SK-N-SH (cell line): ENCODE measurements at regions not wholly inside any gene's neighbourhood (a gene's known extent, or its start where the extent isn't known, plus 50 kb on each side); places are given as distances from the start of the nearest gene placed in this dataset.

Experiments
- CTCF ChIA-PET: fragments of 300-600, 350-600 bp; formaldehyde crosslinking; extraction: SDS; loops from one replicate; lab custom pipeline; 2021; lab: Yijun Ruan, JAX
- POLR2A ChIA-PET: fragments of 350-600 bp; sonication (Branson Sonifier 250); formaldehyde crosslinking; extraction: SDS; loops from one replicate; lab custom pipeline; 2020; ENCODE audit warnings: antibody characterized with exemption, inconsistent platforms; lab: Yijun Ruan, JAX
- DNase-seq: peaks from one replicate; pipeline ENCODE4 v3.0.0; 2012
- H2AFZ ChIP-seq: fragments of 200-600 bp; sonication (generic); 2 replicates; pipeline ENCODE4 v1.8.1; 2016; ENCODE audit warnings: antibody characterized with exemption, mild to moderate bottlenecking, low read depth
- H3F3A ChIP-seq: fragments of 200-600 bp; sonication (generic); replicated peaks from 2 replicates; pipeline ENCODE3; 2016; ENCODE audit warnings: antibody characterized with exemption, mild to moderate bottlenecking; ENCODE audit not compliant: insufficient read depth
- H3K27ac ChIP-seq, 2 experiments: fragments of 200-500 bp in 1 of 2; fragments of 200-600 bp in 1 of 2; sonication (Bioruptor generic) in 1 of 2; sonication (generic), shearing (Covaris generic) in 1 of 2; 2 replicates each; pipeline versions ENCODE4 v1.5.1 to v1.6.1; 2014 to 2016; ENCODE audit warnings: low read depth in 2 of 2, inconsistent platforms in 1 of 2, low read length in 1 of 2, mild to moderate bottlenecking in 1 of 2, mixed read lengths in 1 of 2
- H3K27me3 ChIP-seq: fragments of 200-600 bp; sonication (generic), shearing (Covaris generic); 2 replicates; pipeline ENCODE4 v1.6.1; 2016; ENCODE audit warnings: mixed run types; ENCODE audit not compliant: insufficient read depth
- H3K36me3 ChIP-seq, 2 experiments: fragments of 200-500 bp in 1 of 2; fragments of 200-600 bp in 1 of 2; sonication (Bioruptor generic) in 1 of 2; sonication (generic) in 1 of 2; replicated peaks in 1 of 2; 2 replicates each; pipeline versions ENCODE3 to v1.5.1; 2014 to 2016; ENCODE audit warnings: low read length in 1 of 2, mild to moderate bottlenecking in 1 of 2; ENCODE audit not compliant: insufficient read depth in 2 of 2, control insufficient read depth in 1 of 2
- H3K4me1 ChIP-seq, 2 experiments: fragments of 200-500 bp in 1 of 2; fragments of 200-600 bp in 1 of 2; sonication (Bioruptor generic) in 1 of 2; sonication (generic), shearing (Covaris generic) in 1 of 2; 2 replicates each; pipeline versions ENCODE4 v1.5.1 to v1.6.1; 2014 to 2016; ENCODE audit warnings: low read depth in 1 of 2, low read length in 1 of 2, mixed run types in 1 of 2; ENCODE audit not compliant: insufficient read depth in 2 of 2, control insufficient read depth in 1 of 2
- H3K4me2 ChIP-seq: fragments of 200-600 bp; sonication (generic), shearing (Covaris generic); 2 replicates; pipeline ENCODE4 v1.6.1; 2017; ENCODE audit warnings: mixed run types
- H3K4me3 ChIP-seq, 2 experiments: fragments of 200-500 bp in 1 of 2; fragments of 200-600 bp in 1 of 2; sonication (Bioruptor generic) in 1 of 2; sonication (generic), shearing (Covaris generic) in 1 of 2; 2 replicates each; pipeline versions ENCODE4 v1.5.1 to v1.8.1; 2014 to 2016; ENCODE audit warnings: low read depth in 2 of 2, inconsistent platforms in 1 of 2, low read length in 1 of 2, mild to moderate bottlenecking in 1 of 2, mixed read lengths in 1 of 2, moderate library complexity in 1 of 2
- H3K79me2 ChIP-seq: fragments of 200-600 bp; sonication (generic); 2 replicates; pipeline ENCODE4 v1.8.1; 2017; ENCODE audit warnings: mild to moderate bottlenecking; ENCODE audit not compliant: insufficient read depth
- H3K9ac ChIP-seq: fragments of 200-600 bp; sonication (generic); 2 replicates; pipeline ENCODE4 v1.6.1; 2017; ENCODE audit warnings: mixed run types
- H3K9me2 ChIP-seq: fragments of 200-600 bp; sonication (generic); 2 replicates; pipeline ENCODE4 v1.6.1; 2017; ENCODE audit warnings: mixed run types
- H3K9me3 ChIP-seq: fragments of 200-600 bp; sonication (generic); 2 replicates; pipeline ENCODE4 v1.6.1; 2017; ENCODE audit warnings: mixed run types, mild to moderate bottlenecking, moderate library complexity
- H4K20me1 ChIP-seq: fragments of 200-600 bp; sonication (generic); 2 replicates; pipeline ENCODE4 v1.6.1; 2017; ENCODE audit warnings: mild to moderate bottlenecking, mixed run types; ENCODE audit not compliant: insufficient read depth
- CHD2 ChIP-seq: fragments of 150-350 bp; IDR thresholded peaks from 2 replicates; pipeline ENCODE4 v1.6.1; 2018; ENCODE audit warnings: low read length; ENCODE audit not compliant: partially characterized antibody
- CTCF ChIP-seq: fragments of 200-600 bp; sonication (generic); IDR thresholded peaks from 2 replicates; pipeline ENCODE4 v1.6.1; 2017; ENCODE audit warnings: antibody characterized with exemption, mild to moderate bottlenecking, moderate library complexity
- ELF1 ChIP-seq: IDR thresholded peaks from 2 replicates; pipeline ENCODE4 v1.4.0; 2012
- EP300 ChIP-seq, 2 experiments: IDR thresholded peaks; 2 replicates each; pipeline versions ENCODE4 v1.4.0 to v1.6.1; 2012; ENCODE audit warnings: borderline replicate concordance in 1 of 2, low read depth in 1 of 2, low read length in 1 of 2
- EZH2phosphoT487 ChIP-seq: fragments of 200-600 bp; sonication (generic); IDR thresholded peaks from 2 replicates; pipeline ENCODE4 v1.6.1; 2017; ENCODE audit warnings: low read depth, mixed run types, mild to moderate bottlenecking, antibody characterized with exemption, moderate library complexity, borderline replicate concordance
- FOXM1 ChIP-seq: IDR thresholded peaks from 2 replicates; pipeline ENCODE4 v1.4.0; 2012; ENCODE audit warnings: low read depth, mild to moderate bottlenecking
- IRF3 ChIP-seq: fragments of 150-350 bp; IDR thresholded peaks from 2 replicates; pipeline ENCODE4 v1.6.1; 2016; ENCODE audit warnings: mild to moderate bottlenecking, low read depth, low read length
- PBX3 ChIP-seq: IDR thresholded peaks from 2 replicates; pipeline ENCODE4; 2012
- POLR2AphosphoS5 ChIP-seq: IDR thresholded peaks from 2 replicates; pipeline ENCODE4 v1.6.1; 2012; ENCODE audit warnings: low read depth, low read length
- RAD21 ChIP-seq: IDR thresholded peaks from 2 replicates; pipeline ENCODE4 v1.6.1; 2012; ENCODE audit warnings: mild to moderate bottlenecking, low read length
- RCOR1 ChIP-seq: fragments of 150-350 bp; IDR thresholded peaks from 2 replicates; pipeline ENCODE4 v1.6.1; 2017; ENCODE audit warnings: antibody characterized with exemption, low read length
- SIN3A ChIP-seq: IDR thresholded peaks from 2 replicates; pipeline ENCODE4 v1.6.1; 2012; ENCODE audit warnings: low read depth, mild to moderate bottlenecking, low read length, moderate library complexity, borderline replicate concordance
- TCF12 ChIP-seq: IDR thresholded peaks from 2 replicates; pipeline ENCODE4 v1.4.0; 2012
- USF2 ChIP-seq: fragments of 150-350 bp; IDR thresholded peaks from 2 replicates; pipeline ENCODE4 v1.6.1; 2017; ENCODE audit warnings: antibody characterized with exemption, low read length, low read depth, borderline replicate concordance
- YY1 ChIP-seq: IDR thresholded peaks from 2 replicates; pipeline ENCODE4 v1.4.0; 2012; ENCODE audit warnings: low read depth, mild to moderate bottlenecking
- WGBS: methylation state at CpG from one replicate; pipeline ENCODE4 v1.1.6; 2017; ENCODE audit warnings: low lambda C conversion rate; 5-methylcytosine and 5-hydroxymethylcytosine counted together

GRCh38 chr3:8097690-8098089, 403.9 kb upstream of the LMCD1 start:
- Histone ChIP-seq H3K27ac (no peak overlapping the region), H3K79me2 (no peaks in the 10 kb centered on the region), H3K4me2 (no peak overlapping the region), H3K36me3 (no peaks in the 10 kb centered on the region), H3K9me3 (no peaks in the 10 kb centered on the region), H3K9me2 (no peaks in the 10 kb centered on the region), H3K4me3 (no peak overlapping the region), H3K9ac (no peak overlapping the region), H2AFZ (no peak overlapping the region), H3K27me3 (no peaks in the 10 kb centered on the region), H3F3A (no peaks in the 10 kb centered on the region), H4K20me1 (no peaks in the 10 kb centered on the region), H3K4me1 (peaks cover 0 to 3% of the 10 kb centered on the region in 2 experiments; a peak in 2 of 4 replicates)
- CTCF ChIA-PET, result interaction anchor here (1.2 kb wide), 1 partner anchor 15 kb away, joined by 3 read pairs; no protein-coding TSS in a partner anchor
- 56% methylated on average over 4 of the region's 4 CpGs for WGBS
- peak; percentile 7; the same call in 1 of the 2 replicates for TF ChIP-seq RAD21
- no peak for TF ChIP-seq CHD2
- no peak for TF ChIP-seq SIN3A
- TF ChIP-seq EP300 (IDR thresholded peaks at IDR 0.05; ENCODE audit: borderline replicate concordance in 1 of 2, low read depth in 1 of 2, low read length in 1 of 2), result no peak
- no peak for TF ChIP-seq EZH2phosphoT487
- no peak for DNase-seq
- POLR2A ChIA-PET, result no interaction called here

- Histone ChIP-seq H3K9me2 (no peaks in the 10 kb centered on the region), H3K27me3 (no peaks in the 10 kb centered on the region), H4K20me1 (no peaks in the 10 kb centered on the region), H3K36me3 (no peaks in the 10 kb centered on the region), H3K4me2 (no peak overlapping the region), H3K4me1 (no peaks in the 10 kb centered on the region), H3K9ac (no peak overlapping the region), H3K9me3 (no peaks in the 10 kb centered on the region), H3K27ac (no peak overlapping the region), H3F3A (no peaks in the 10 kb centered on the region), H3K79me2 (no peaks in the 10 kb centered on the region), H3K4me3 (no peak overlapping the region), H2AFZ (no peak overlapping the region)
- ChIA-PET POLR2A (no interaction called here), CTCF (no interaction called here)
- no peak for DNase-seq
- TF ChIP-seq ELF1 (no peak), RAD21 (no peak), IRF3 (no peak), FOXM1 (no peak), EP300 (IDR thresholded peaks at IDR 0.05; ENCODE audit: borderline replicate concordance in 1 of 2, low read depth in 1 of 2, low read length in 1 of 2) (no peak), POLR2AphosphoS5 (no peak), CHD2 (no peak)
- 32% methylated on average over 3 of the region's 3 CpGs for WGBS
These were observed 397.7 kb upstream of the LMCD1 start for GRCh38 chr3:8103954-8104353.

GRCh38 chr3:8106921-8107320, 394.7 kb upstream of the LMCD1 start:
- CTCF ChIA-PET, result no interaction called here
- 48% methylated on average over 2 of the region's 2 CpGs for WGBS
- no peak overlapping the region for H3K27ac ChIP-seq

More at GRCh38 chr3:8106921-8107320, 394.7 kb upstream of the LMCD1 start:
- H3K79me2 ChIP-seq, result no peaks in the 10 kb centered on the region
- no peaks in the 10 kb centered on the region for H3F3A ChIP-seq
- TF ChIP-seq TCF12 (no peak), CTCF (no peak), PBX3 (no peak), YY1 (no peak), USF2 (no peak), RCOR1 (no peak)
- H3K9me2 ChIP-seq, result no peaks in the 10 kb centered on the region
- no peak overlapping the region for H3K4me2 ChIP-seq
- H3K4me1 ChIP-seq, result peaks cover 0 to 5% of the 10 kb centered on the region in 2 experiments; a peak in 2 of 4 replicates
- H3K4me3 ChIP-seq, result no peak overlapping the region
- no peak overlapping the region for H3K9ac ChIP-seq
- no peaks in the 10 kb centered on the region for H3K9me3 ChIP-seq
- no peaks in the 10 kb centered on the region for H4K20me1 ChIP-seq
- POLR2A ChIA-PET, result no interaction called here
- H3K36me3 ChIP-seq, result no peaks in the 10 kb centered on the region
- no peak for DNase-seq
- no peak overlapping the region for H2AFZ ChIP-seq
- no peaks in the 10 kb centered on the region for H3K27me3 ChIP-seq
